ENCODE measurements at regions not wholly inside any gene's neighbourhood (a gene's known extent, or its start where the extent isn't known, plus 50 kb on each side); places are given as distances from the start of the nearest gene placed in this dataset.
A peak's percentile ranks its signal among the peaks of the same experiment; 100 is the strongest.
"Not testable (repeated sequence)": the region's sequence is repeated elsewhere in the genome, so short reads cannot be mapped to it uniquely, and the experiment has no call there.

- DNase-seq: not testable (repeated sequence)
These were observed 52.4 kb upstream of the EHHADH start for GRCh38 chr3:185306286-185306685.

GRCh38 chr3:185306847-185307246 is 53.0 kb upstream of the EHHADH start:
- DNase-seq: no peak

- DNase-seq: peak; percentile 49
These were observed 54.4 kb upstream of the EHHADH start for GRCh38 chr3:185308126-185308754.

- no peak for DNase-seq
These were observed 53.6 kb upstream of the MAP3K13 start for GRCh38 chr3:185309302-185309701.

- DNase-seq: no peak
These were observed 53.1 kb upstream of the MAP3K13 start for GRCh38 chr3:185309795-185310194.

GRCh38 chr3:185311991-185312390 is 50.9 kb upstream of the MAP3K13 start:
- no peak for DNase-seq
